HG03575 (cell line): ENCODE measurements at regions not wholly inside any gene's neighbourhood (a gene's known extent, or its start where the extent isn't known, plus 50 kb on each side); places are given as distances from the start of the nearest gene placed in this dataset.
"Not testable (repeated sequence)": the region's sequence is repeated elsewhere in the genome, so short reads cannot be mapped to it uniquely, and the experiment has no call there.

Source experiments
- ATAC-seq: cut with Tn5 transposase; IDR thresholded peaks from one replicate; pipeline ENCODE4 v1.9.1; 2021; ENCODE audit not compliant: unreplicated experiment, insufficient number of reproducible peaks, low FRiP score; ENCODE audit errors: extremely low read depth

GRCh38 chr4:85018983-85019382, 52.5 kb upstream of the WDFY3 start:
- no peak for ATAC-seq

DNA sequence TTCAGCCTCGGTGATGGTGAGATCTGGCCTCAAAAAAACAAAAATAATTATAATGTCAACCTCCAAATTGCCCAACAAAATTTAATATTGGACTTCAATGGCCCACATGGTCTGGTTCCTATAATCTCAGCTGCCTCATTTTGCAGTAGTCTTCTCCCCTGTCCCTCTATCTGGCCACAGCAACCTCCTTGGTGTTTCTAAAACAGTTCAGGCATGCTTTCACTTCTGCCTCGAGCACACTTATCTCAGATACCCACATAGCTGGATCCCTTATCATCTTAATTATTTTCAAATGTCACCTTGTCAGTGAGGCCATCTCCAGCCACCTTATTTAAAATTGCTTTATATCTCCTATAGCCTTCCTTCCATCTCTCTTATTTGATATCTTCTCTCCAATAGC, 52.9 kb upstream of the WDFY3 start:
- ATAC-seq: no peak

DNA sequence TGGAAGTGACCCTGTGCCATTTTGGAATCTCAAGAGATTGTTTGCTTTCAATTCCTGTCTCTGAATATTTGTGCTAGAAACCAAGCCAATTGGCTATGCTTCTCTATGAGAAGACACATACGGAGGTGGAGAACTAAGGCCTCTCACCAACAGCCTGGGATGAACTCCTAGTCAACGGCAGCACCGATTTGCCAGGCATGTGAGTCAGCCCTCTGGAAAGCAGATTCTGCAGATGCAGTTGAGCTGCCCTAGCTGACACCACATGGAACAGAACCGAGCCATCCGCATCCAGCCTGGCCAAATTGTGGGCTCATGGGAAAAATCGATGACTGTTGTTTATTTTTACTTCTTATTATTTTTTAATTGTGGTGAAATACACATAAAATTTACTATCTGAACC, 58.2 kb upstream of the WDFY3 start:
- no peak for ATAC-seq

DNA sequence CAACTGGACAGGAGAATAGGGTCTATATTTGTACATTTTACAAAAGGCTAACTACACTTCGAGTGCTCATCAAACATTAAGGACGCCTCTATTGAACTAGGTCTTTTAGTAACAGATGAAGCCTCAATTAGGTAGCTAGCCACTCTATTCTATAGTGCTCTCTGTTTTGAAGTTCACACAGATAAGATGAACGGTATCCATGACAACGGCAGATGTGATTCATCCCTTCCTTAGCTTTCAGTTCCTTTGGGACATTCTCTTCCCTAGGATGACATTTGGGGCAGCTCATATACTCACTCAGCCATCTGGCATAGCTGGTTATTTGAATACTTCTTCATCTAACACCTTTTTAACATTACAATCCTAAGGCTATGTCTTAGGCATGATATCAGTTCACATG, 62.4 kb upstream of the WDFY3 start:
- ATAC-seq: no peak

DNA sequence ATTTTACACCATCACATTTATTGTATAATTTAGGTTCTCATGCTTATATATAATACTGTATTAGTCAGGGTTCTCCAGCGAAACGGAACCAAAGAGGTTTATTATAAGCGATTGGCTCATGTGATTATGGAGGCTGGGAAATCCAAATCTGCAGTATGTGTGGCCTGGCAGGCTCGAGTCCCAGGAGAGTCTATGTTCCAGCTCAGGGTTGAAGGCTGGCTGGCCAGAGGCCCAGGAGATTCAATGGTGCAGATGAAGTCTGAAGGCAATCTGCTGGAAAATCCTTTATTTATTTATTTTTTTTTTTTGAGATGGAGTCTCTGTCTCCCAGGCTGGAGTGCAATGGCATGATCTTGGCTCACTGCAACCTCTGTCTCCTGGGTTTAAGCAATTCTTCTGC, 63.0 kb upstream of the WDFY3 start:
- ATAC-seq: no peak

GRCh38 chr4:85030156-85030555, 63.7 kb upstream of the WDFY3 start:
- ATAC-seq: no peak

DNA sequence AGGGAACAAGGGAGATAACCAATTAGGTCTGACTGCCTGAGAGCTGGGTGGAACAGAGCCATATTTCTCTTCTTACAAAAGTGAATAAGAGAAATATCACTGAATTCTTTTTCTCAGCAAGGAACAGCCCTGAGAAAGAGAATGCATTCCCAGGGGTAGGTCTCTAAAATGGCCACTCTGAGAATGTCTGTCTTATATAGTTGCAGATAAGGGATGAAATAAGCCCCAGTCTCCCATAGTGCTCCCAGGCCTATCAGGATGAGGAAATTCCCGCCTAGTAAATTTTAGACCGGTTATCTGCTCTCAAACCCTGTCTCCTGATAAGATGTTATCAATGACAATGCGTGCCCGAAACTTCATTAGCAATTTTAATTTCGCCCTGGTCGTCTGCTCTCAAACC, 67.3 kb upstream of the WDFY3 start:
- ATAC-seq: not testable (repeated sequence)

GRCh38 chr4:85039526-85039925, 73.0 kb upstream of the WDFY3 start:
- no peak for ATAC-seq

- not testable (repeated sequence) for ATAC-seq
These were observed 77.5 kb upstream of the WDFY3 start for GRCh38 chr4:85043812-85044496.

DNA sequence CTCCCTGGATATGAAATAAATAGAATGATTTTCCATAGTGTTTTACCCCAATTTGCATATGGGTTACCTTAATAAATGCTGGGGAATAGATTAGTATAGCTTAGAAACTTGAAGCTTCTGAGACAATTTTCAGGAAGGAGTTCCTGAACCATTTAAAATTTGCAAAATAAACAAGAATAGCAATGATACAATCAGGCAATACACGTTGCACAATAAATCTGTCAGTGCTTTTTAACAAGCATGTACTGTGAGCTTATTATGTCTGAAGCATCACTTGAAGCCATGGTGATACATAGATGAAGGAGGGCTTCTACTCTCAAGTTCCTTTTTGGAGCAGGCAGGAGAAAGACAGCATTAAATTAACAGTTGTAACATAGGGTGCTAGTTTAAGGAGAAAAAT, 84.2 kb upstream of the WDFY3 start:
- no peak for ATAC-seq

- ATAC-seq: no peak
These were observed 85.0 kb upstream of the WDFY3 start for GRCh38 chr4:85051526-85051925.

- ATAC-seq: not testable (repeated sequence)
These were observed 88.4 kb upstream of the WDFY3 start for GRCh38 chr4:85054925-85055324.

DNA sequence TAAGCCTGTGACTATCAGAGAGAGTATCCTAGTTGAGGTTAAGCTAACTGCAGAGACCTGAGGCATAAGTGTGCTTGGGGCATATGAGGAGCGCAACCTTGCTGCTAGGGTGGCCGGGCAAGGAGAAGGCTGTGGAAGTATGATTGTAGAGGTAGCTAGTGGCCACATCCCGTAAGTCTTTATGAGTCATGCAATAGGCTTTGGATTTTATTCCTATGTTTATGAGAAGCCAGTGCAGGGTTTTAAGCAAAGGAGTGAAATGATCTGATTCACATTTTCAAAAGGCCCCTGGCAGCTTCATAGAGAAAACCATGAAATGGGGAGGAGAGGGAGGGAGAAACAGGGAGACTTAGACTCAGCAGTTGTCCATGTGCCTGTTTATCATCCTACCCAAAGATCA, 92.1 kb upstream of the WDFY3 start:
- ATAC-seq: no peak

DNA sequence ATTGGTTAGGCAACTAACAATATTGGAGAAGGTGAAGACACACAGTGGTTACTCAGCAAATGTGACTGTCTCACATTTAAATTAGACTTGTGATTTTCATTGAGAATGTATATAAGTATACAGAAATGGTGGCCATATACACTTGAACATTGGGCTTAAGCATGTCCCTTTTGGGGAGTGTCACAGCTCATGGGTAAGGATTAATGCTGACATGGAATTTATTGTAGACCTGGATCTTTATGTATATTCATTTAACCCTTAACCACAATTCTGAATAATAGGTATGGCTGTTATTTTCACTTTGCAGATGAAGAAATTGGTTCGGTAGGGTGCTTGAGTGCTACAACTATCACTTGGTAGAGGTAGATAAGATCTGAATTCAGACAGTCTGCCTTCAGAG, 95.5 kb upstream of the WDFY3 start:
- no peak for ATAC-seq

- no peak for ATAC-seq
These were observed 96.0 kb upstream of the WDFY3 start for GRCh38 chr4:85062466-85062865.

GRCh38 chr4:85067342-85067741, 100.9 kb upstream of the WDFY3 start:
- ATAC-seq: no peak

GRCh38 chr4:85078016-85078415, 111.5 kb upstream of the WDFY3 start:
- ATAC-seq: no peak

GRCh38 chr4:85081196-85081595, 114.7 kb upstream of the WDFY3 start:
- no peak for ATAC-seq

GRCh38 chr4:85084371-85085094, 118.0 kb upstream of the WDFY3 start:
- no peak for ATAC-seq

DNA sequence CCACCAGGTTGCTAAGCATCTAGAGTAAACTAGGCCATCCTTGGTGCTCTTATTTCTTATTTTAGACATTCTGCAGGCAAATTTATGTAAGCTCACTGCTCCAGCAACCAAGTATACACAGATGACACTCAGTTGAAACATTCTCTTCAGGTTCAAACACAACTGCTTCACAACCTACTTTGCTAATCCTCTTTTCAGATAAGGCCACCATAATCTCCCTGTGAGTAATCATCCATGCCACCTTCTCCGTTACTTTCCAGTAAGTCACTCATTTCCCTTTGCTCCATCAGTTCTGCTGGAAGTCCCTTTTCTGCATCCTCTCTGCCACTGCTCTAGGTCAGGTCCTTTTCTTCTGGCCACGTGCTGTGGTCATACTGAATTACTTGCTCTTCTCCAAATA, 120.2 kb upstream of the WDFY3 start:
- ATAC-seq: no peak

DNA sequence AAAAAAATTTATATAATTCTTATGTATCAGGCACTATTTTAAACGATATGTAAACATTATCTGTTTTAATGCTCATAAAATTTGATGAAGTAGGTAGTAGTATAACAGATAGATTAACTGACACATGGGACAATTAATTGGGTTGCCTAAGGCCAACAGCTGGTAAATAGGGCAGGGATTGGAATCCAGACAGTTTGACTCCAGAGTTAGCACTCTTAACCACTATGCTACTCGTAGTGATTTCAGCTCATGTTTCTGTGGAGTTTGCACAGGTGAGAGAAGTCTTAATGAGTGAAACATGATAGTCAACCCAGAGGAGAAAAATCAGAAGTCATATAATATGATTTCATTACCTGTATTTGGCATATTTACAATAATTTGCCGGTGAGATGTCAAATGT, 126.0 kb upstream of the WDFY3 start:
- ATAC-seq: no peak
